Psoas muscle (tissue), 7 donors: ENCODE measurements at regions not wholly inside any gene's neighbourhood (a gene's known extent, or its start where the extent isn't known, plus 50 kb on each side); places are given as distances from the start of the nearest gene placed in this dataset.
"Not testable (repeated sequence)": the region's sequence is repeated elsewhere in the genome, so short reads cannot be mapped to it uniquely, and the experiment has no call there.

Source experiments
- ATAC-seq, 4 donors: fragments of 200-7000 bp; cut with Tn5 transposase; one replicate each; pipeline ENCODE4 v1.9.1; 2020; ENCODE audit warnings: moderate library complexity in 3 of 4, mild to moderate bottlenecking in 2 of 4
- DNase-seq, 2 donors: peaks; one replicate each; pipeline ENCODE4 v3.0.0-alpha.2; 2020
- H3K27ac ChIP-seq: fragments of 200-600 bp; one replicate; pipeline ENCODE4 v1.8.0; 2022
- H3K27me3 ChIP-seq, 3 donors: fragments of 200-600 bp in 1 of 3; one replicate each; pipeline versions ENCODE4 v1.6.1 to v1.8.0; 2013 to 2022; ENCODE audit warnings: low read length in 2 of 3, mild to moderate bottlenecking in 2 of 3, moderate library complexity in 1 of 3; ENCODE audit not compliant: insufficient read depth in 3 of 3
- H3K36me3 ChIP-seq, 2 donors: fragments of 200-600 bp in 1 of 2; one replicate each; pipeline versions ENCODE4 v1.6.1 to v1.8.0; 2013 to 2022; ENCODE audit warnings: low read depth in 1 of 2, mild to moderate bottlenecking in 1 of 2, moderate library complexity in 1 of 2; ENCODE audit not compliant: insufficient read depth in 1 of 2
- H3K4me1 ChIP-seq: fragments of 200-600 bp; one replicate; pipeline ENCODE4 v1.8.0; 2022
- H3K4me3 ChIP-seq: fragments of 200-600 bp; one replicate; pipeline ENCODE4 v1.8.0; 2022; ENCODE audit warnings: mild to moderate bottlenecking
- H3K9me3 ChIP-seq: fragments of 200-600 bp; one replicate; pipeline ENCODE4 v1.8.0; 2022
- CTCF ChIP-seq: fragments of 200-600 bp; IDR thresholded peaks from one replicate; pipeline ENCODE4 v1.8.0; 2022; ENCODE audit warnings: antibody characterized with exemption
- WGBS, 3 donors: extraction: QIAGEN DNeasy Blood & Tissue Kit; methylation state at CpG; one replicate each; pipeline versions ENCODE4 v1.1.6 to v1.1.7; 2013; 5-methylcytosine and 5-hydroxymethylcytosine counted together
- intact Hi-C, 2 donors: fragments of 100-400 bp; cut with DNase I; formaldehyde crosslinking; loops; one replicate each; pipeline versions ENCODE4 v1.11.0 to v1.14.2; 2022
- donor health status: healthy with polysubstance abuse.
- donor health status: DM: no; HTN: no; CAD: no; lungs with moderate emphysema.
- donor health status: Bipolar disorder and iron deficiency.
- donor health status: healthy.
- donor health status: DM: yes; HTN: yes; CAD: no.
- donor health status: DM: no; HTN: no; CAD: no.
- donor health status: DM: yes; HTN: yes; CAD: no.

- Histone ChIP-seq H3K27me3 (peaks cover 0 to 3% (median 2%) of the 10 kb centered on the region in 3 donors), H3K36me3 (no peaks in the 10 kb centered on the region), H3K27ac (no peak overlapping the region), H3K4me3 (no peak overlapping the region), H3K4me1 (no peaks in the 10 kb centered on the region), H3K9me3 (no peaks in the 10 kb centered on the region)
- DNase-seq = no peak
- no peak for TF ChIP-seq CTCF
- WGBS, 3 donors = 75 to 77% (median 76%) methylated on average over 21 of the region's 21 CpGs
- intact Hi-C loops = no loop called here
- ATAC-seq = no peak
Measured at GRCh38 chr6:1445650-1446330, 56.4 kb downstream of the FOXF2 start.

- no peaks in the 10 kb centered on the region for H3K9me3 ChIP-seq
- DNase-seq = no peak
- no peak for TF ChIP-seq CTCF
- peaks cover 0 to 7% (median 2%) of the 10 kb centered on the region in 3 donors for H3K27me3 ChIP-seq
- no peaks in the 10 kb centered on the region for H3K4me1 ChIP-seq
- H3K27ac ChIP-seq = no peak overlapping the region
- no peaks in the 10 kb centered on the region for H3K36me3 ChIP-seq
- no peak overlapping the region for H3K4me3 ChIP-seq
- intact Hi-C loops = no loop called here
- WGBS, 3 donors = 71 to 78% (median 71%) methylated on average over 4 of the region's 4 CpGs
- no peak for ATAC-seq
Measured at GRCh38 chr6:1449896-1450295, 60.5 kb downstream of the FOXF2 start.

GRCh38 chr6:1453024-1453423 lies 63.6 kb downstream of the FOXF2 start:
- H3K27me3 ChIP-seq = peaks cover 0 to 4% (median 2%) of the 10 kb centered on the region in 3 donors
- no peak overlapping the region for H3K4me3 ChIP-seq
- intact Hi-C loops = no loop called here
- WGBS, 3 donors = 90 to 94% (median 94%) methylated on average over 8 of the region's 8 CpGs
- no peaks in the 10 kb centered on the region for H3K36me3 ChIP-seq
- no peaks in the 10 kb centered on the region for H3K4me1 ChIP-seq
- H3K9me3 ChIP-seq = no peaks in the 10 kb centered on the region
- no peak for DNase-seq
- no peak for TF ChIP-seq CTCF
- H3K27ac ChIP-seq = no peak overlapping the region
- no peak for ATAC-seq

GRCh38 chr6:1456816-1457215 lies 67.4 kb downstream of the FOXF2 start:
- H3K9me3 ChIP-seq, intact Hi-C loops, H3K27me3 ChIP-seq, H3K4me3 ChIP-seq, ATAC-seq, H3K4me1 ChIP-seq, H3K27ac ChIP-seq, H3K36me3 ChIP-seq, DNase-seq: not testable (repeated sequence)
- WGBS, 3 donors = 91 to 98% (median 98%) methylated on average over 17 to 22 of the region's 22 CpGs

- ATAC-seq = no peak
- Histone ChIP-seq H3K27me3 (no peaks in the 10 kb centered on the region), H3K9me3 (no peaks in the 10 kb centered on the region), H3K27ac (no peak overlapping the region), H3K4me1 (no peaks in the 10 kb centered on the region), H3K36me3 (no peaks in the 10 kb centered on the region), H3K4me3 (no peak overlapping the region)
- intact Hi-C loops = no loop called here
- TF ChIP-seq CTCF = no peak
- WGBS, 3 donors = 84 to 89% (median 85%) methylated on average over 2 of the region's 2 CpGs
- DNase-seq = no peak
Measured at GRCh38 chr6:1461207-1461606, 71.8 kb downstream of the FOXF2 start.
